ENCODE measurements at regions not wholly inside any gene's neighbourhood (a gene's known extent, or its start where the extent isn't known, plus 50 kb on each side); places are given as distances from the start of the nearest gene placed in this dataset.

GRCh38 chr1:194298007-194298598 is 1111.7 kb upstream of the B3GALT2 start:
- H3K4me3 ChIP-seq = no peak overlapping the region
- no peaks in the 10 kb centered on the region for H3K36me3 ChIP-seq (replicated peaks; ENCODE audit: insufficient read depth, low read depth)
- H2AFZ ChIP-seq = no peak overlapping the region
- DNase-seq (ENCODE audit: low spot score) = no peak
- H3K79me2 ChIP-seq = no peaks in the 10 kb centered on the region
- no peaks in the 10 kb centered on the region for H3K9me2 ChIP-seq (replicated peaks; ENCODE audit: insufficient read depth)
- TF ChIP-seq CTCF (IDR thresholded peaks at IDR 0.05; ENCODE audit: poor library complexity) (no peak), EZH2phosphoT487 (IDR thresholded peaks at IDR 0.05; ENCODE audit: low read depth, severe bottlenecking, unreplicated experiment) (no peak), EZH2 (IDR thresholded peaks at IDR 0.05; ENCODE audit: borderline replicate concordance) (no peak)
- no peaks in the 10 kb centered on the region for H4K20me1 ChIP-seq (ENCODE audit: insufficient read depth, poor library complexity, severe bottlenecking)
- H3K27ac ChIP-seq = no peak overlapping the region
- H3K4me1 ChIP-seq (ENCODE audit: insufficient read depth) = no peaks in the 10 kb centered on the region
- H3K9me3 ChIP-seq (ENCODE audit: low read depth) = no peaks in the 10 kb centered on the region
- WGBS (ENCODE audit: low lambda C conversion rate, missing lambda C conversion rate) = 88% methylated on average over 1 of the region's 1 CpG
- no peaks in the 10 kb centered on the region for H3K27me3 ChIP-seq
- H3K4me2 ChIP-seq = no peak overlapping the region

GRCh38 chr1:194297094-194297493 is 1110.7 kb upstream of the B3GALT2 start:
- Histone ChIP-seq H3K9me2 (replicated peaks; ENCODE audit: insufficient read depth) (no peaks in the 10 kb centered on the region), H3K4me3 (no peak overlapping the region), H4K20me1 (ENCODE audit: insufficient read depth, poor library complexity, severe bottlenecking) (no peaks in the 10 kb centered on the region), H3K4me2 (no peak overlapping the region), H3K27me3 (no peaks in the 10 kb centered on the region), H3K4me1 (ENCODE audit: insufficient read depth) (no peaks in the 10 kb centered on the region), H2AFZ (no peak overlapping the region), H3K79me2 (no peaks in the 10 kb centered on the region), H3K36me3 (replicated peaks; ENCODE audit: insufficient read depth, low read depth) (no peaks in the 10 kb centered on the region), H3K27ac (no peak overlapping the region), H3K9me3 (ENCODE audit: low read depth) (no peaks in the 10 kb centered on the region)
- no peak for TF ChIP-seq EZH2 (IDR thresholded peaks at IDR 0.05; ENCODE audit: borderline replicate concordance)
- TF ChIP-seq EZH2phosphoT487 (IDR thresholded peaks at IDR 0.05; ENCODE audit: low read depth, severe bottlenecking, unreplicated experiment) = no peak
- TF ChIP-seq CTCF (IDR thresholded peaks at IDR 0.05; ENCODE audit: poor library complexity) = no peak
- 91% methylated on average over 2 of the region's 2 CpGs for WGBS (ENCODE audit: low lambda C conversion rate, missing lambda C conversion rate)
- no peak for DNase-seq (ENCODE audit: low spot score)

- Histone ChIP-seq H3K9me3 (ENCODE audit: low read depth) (no peaks in the 10 kb centered on the region), H3K9me2 (replicated peaks; ENCODE audit: insufficient read depth) (no peaks in the 10 kb centered on the region), H2AFZ (no peak overlapping the region), H3K4me2 (no peak overlapping the region), H3K36me3 (replicated peaks; ENCODE audit: insufficient read depth, low read depth) (no peaks in the 10 kb centered on the region), H3K27ac (no peak overlapping the region), H3K27me3 (no peaks in the 10 kb centered on the region), H4K20me1 (ENCODE audit: insufficient read depth, poor library complexity, severe bottlenecking) (no peaks in the 10 kb centered on the region), H3K4me1 (ENCODE audit: insufficient read depth) (no peaks in the 10 kb centered on the region), H3K79me2 (no peaks in the 10 kb centered on the region), H3K4me3 (no peak overlapping the region)
- DNase-seq (ENCODE audit: low spot score) = no peak
- TF ChIP-seq EZH2phosphoT487 (IDR thresholded peaks at IDR 0.05; ENCODE audit: low read depth, severe bottlenecking, unreplicated experiment) (no peak), EZH2 (IDR thresholded peaks at IDR 0.05; ENCODE audit: borderline replicate concordance) (no peak), CTCF (IDR thresholded peaks at IDR 0.05; ENCODE audit: poor library complexity) (no peak)
- WGBS (ENCODE audit: low lambda C conversion rate, missing lambda C conversion rate) = 68% methylated on average over 2 of the region's 2 CpGs
These were observed 1109.8 kb upstream of the B3GALT2 start for GRCh38 chr1:194296201-194296600.
